Caco-2 (cell line): ENCODE measurements at regions not wholly inside any gene's neighbourhood (a gene's known extent, or its start where the extent isn't known, plus 50 kb on each side); places are given as distances from the start of the nearest gene placed in this dataset.

Source experiments
- BruUV-seq: library from RNA; stranded (reverse); fragments of 400-500 nt; replicated peaks from 2 replicates; lab custom pipeline; 2021; lab: Mats Ljungman, UMichigan
- CTCF ChIA-PET: fragments of 300-600 bp; sonication (Branson Sonifier 250); formaldehyde crosslinking; loops from one replicate; lab custom pipeline; 2022; ENCODE audit warnings: antibody characterized with exemption; lab: Charles Lee
- POLR2A ChIA-PET: fragments of 300-600 bp; sonication (Branson Sonifier 250); formaldehyde crosslinking; loops from one replicate; lab custom pipeline; 2022; ENCODE audit warnings: antibody characterized with exemption; lab: Charles Lee
- DNase-seq, 2 experiments: peaks; one replicate each; pipeline versions ENCODE4 v3.0.0 to v3.0.0-alpha.2; 2020 to 2022
- H3K27me3 ChIP-seq: replicated peaks from 2 replicates; pipeline ENCODE4 v1.6.0; 2011; ENCODE audit warnings: low read length; ENCODE audit not compliant: control insufficient read depth, insufficient read depth
- H3K36me3 ChIP-seq: 2 replicates; pipeline ENCODE4 v1.5.1; 2011; ENCODE audit warnings: low read length; ENCODE audit not compliant: control insufficient read depth, insufficient read depth
- H3K4me1 ChIP-seq: fragments of 250-450 bp; sonication (Bioruptor Pico); 2 replicates; pipeline ENCODE4 v1.5.1; 2020; ENCODE audit warnings: mild to moderate bottlenecking
- H3K4me3 ChIP-seq: 2 replicates; pipeline ENCODE4 v1.5.1; 2011; ENCODE audit warnings: low read depth, mild to moderate bottlenecking, control low read depth, low read length
- H3K9me3 ChIP-seq: fragments of 250-450 bp; sonication (Bioruptor Pico); 2 replicates; pipeline ENCODE4 v1.5.1; 2020; ENCODE audit warnings: mild to moderate bottlenecking, moderate library complexity
- H3K27ac Mint-ChIP-seq: one replicate; pipeline ENCODE4 v1.8.0; 2022; ENCODE audit warnings: mixed read lengths; ENCODE audit not compliant: unreplicated experiment
- H3K27me3 Mint-ChIP-seq: one replicate; pipeline ENCODE4 v1.8.0; 2022; ENCODE audit warnings: mixed read lengths; ENCODE audit not compliant: insufficient read depth, unreplicated experiment
- H3K36me3 Mint-ChIP-seq: one replicate; pipeline ENCODE4 v1.8.0; 2022; ENCODE audit warnings: mild to moderate bottlenecking, mixed read lengths; ENCODE audit not compliant: insufficient read depth, unreplicated experiment
- H3K4me1 Mint-ChIP-seq: one replicate; pipeline ENCODE4 v1.8.0; 2022; ENCODE audit warnings: low read depth, mixed read lengths; ENCODE audit not compliant: unreplicated experiment
- H3K4me3 Mint-ChIP-seq: one replicate; pipeline ENCODE4 v1.8.0; 2022; ENCODE audit warnings: mild to moderate bottlenecking, moderate library complexity, mixed read lengths; ENCODE audit not compliant: unreplicated experiment
- H3K9me3 Mint-ChIP-seq: one replicate; pipeline ENCODE4 v1.8.0; 2022; ENCODE audit warnings: mixed read lengths; ENCODE audit not compliant: unreplicated experiment
- intact Hi-C: fragments of 100-400 bp; cut with micrococcal nuclease; formaldehyde crosslinking; loops from one replicate; pipeline ENCODE4 v1.10.0; 2022; ENCODE audit not compliant: unreplicated experiment
- TF ChIP-seq, protein P1 (sequence below), 2 experiments: fragments of 200-600 bp in 1 of 2; IDR thresholded peaks; 1 replicate in 1 of 2; 2 replicates in 1 of 2; pipeline versions ENCODE4 v1.5.1 to v1.8.0; 2011 to 2022; ENCODE audit warnings: antibody characterized with exemption in 1 of 2, control low read depth in 1 of 2, inconsistent platforms in 1 of 2, low read depth in 1 of 2, low read length in 1 of 2, mild to moderate bottlenecking in 1 of 2, moderate library complexity in 1 of 2; ENCODE audit not compliant: insufficient read depth in 1 of 2, severe bottlenecking in 1 of 2, unreplicated experiment in 1 of 2

DNA sequence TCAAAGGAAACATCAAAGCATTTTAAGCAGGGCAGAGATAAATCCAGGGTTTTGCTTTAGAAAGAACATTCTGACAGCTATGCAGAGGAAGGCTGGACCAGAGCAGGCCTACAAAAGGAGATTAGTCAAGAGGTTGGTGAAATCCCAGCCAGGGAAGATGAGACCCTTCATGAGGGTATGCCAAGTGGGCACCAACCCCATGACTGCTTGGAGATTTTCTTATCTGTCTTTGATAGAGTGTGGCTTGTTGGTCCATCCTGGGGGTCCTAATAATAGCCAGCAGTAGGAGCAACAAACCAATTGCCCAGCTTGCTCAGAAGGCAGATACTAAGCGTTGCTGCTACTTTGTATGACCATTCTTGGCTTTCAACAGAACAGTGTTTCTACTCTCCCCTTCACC, 895.4 kb downstream of the EPHA4 start:
- H3K9me3 ChIP-seq: no peaks in the 10 kb centered on the region
- POLR2A ChIA-PET: no interaction called here
- intact Hi-C loops: no loop called here
- CTCF ChIA-PET: no interaction called here
- no peak overlapping the region for H3K4me3 Mint-ChIP-seq
- H3K9me3 Mint-ChIP-seq: no peaks in the 10 kb centered on the region
- BruUV-seq: no TSS peak
- TF ChIP-seq, protein P1, sequence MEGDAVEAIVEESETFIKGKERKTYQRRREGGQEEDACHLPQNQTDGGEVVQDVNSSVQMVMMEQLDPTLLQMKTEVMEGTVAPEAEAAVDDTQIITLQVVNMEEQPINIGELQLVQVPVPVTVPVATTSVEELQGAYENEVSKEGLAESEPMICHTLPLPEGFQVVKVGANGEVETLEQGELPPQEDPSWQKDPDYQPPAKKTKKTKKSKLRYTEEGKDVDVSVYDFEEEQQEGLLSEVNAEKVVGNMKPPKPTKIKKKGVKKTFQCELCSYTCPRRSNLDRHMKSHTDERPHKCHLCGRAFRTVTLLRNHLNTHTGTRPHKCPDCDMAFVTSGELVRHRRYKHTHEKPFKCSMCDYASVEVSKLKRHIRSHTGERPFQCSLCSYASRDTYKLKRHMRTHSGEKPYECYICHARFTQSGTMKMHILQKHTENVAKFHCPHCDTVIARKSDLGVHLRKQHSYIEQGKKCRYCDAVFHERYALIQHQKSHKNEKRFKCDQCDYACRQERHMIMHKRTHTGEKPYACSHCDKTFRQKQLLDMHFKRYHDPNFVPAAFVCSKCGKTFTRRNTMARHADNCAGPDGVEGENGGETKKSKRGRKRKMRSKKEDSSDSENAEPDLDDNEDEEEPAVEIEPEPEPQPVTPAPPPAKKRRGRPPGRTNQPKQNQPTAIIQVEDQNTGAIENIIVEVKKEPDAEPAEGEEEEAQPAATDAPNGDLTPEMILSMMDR (IDR thresholded peaks at IDR 0.05; ENCODE audit: insufficient read depth in 1 of 2, low read depth in 1 of 2, low read length in 1 of 2, severe bottlenecking in 1 of 2, unreplicated experiment in 1 of 2): no peak
- no peaks in the 10 kb centered on the region for H3K36me3 ChIP-seq
- H3K4me1 ChIP-seq: no peaks in the 10 kb centered on the region
- no peak overlapping the region for H3K4me3 ChIP-seq
- no peak for DNase-seq
- peaks cover 4% of the 10 kb centered on the region for H3K27me3 Mint-ChIP-seq
- peaks cover 2% of the 10 kb centered on the region; the same call in 1 of the 2 replicates for H3K27me3 ChIP-seq
- no peak overlapping the region for H3K27ac Mint-ChIP-seq
- H3K4me1 Mint-ChIP-seq: no peaks in the 10 kb centered on the region
- H3K36me3 Mint-ChIP-seq: no peaks in the 10 kb centered on the region

GRCh38 chr2:220678943-220679342, 893.2 kb downstream of the EPHA4 start:
- intact Hi-C loops: no loop called here
- TF ChIP-seq, protein P1 (IDR thresholded peaks at IDR 0.05; ENCODE audit: insufficient read depth in 1 of 2, low read depth in 1 of 2, low read length in 1 of 2, severe bottlenecking in 1 of 2, unreplicated experiment in 1 of 2): no peak
- H3K27ac Mint-ChIP-seq: no peak overlapping the region
- H3K4me3 Mint-ChIP-seq: no peak overlapping the region
- Histone ChIP-seq H3K9me3 (no peaks in the 10 kb centered on the region), H3K36me3 (no peaks in the 10 kb centered on the region), H3K4me3 (no peak overlapping the region), H3K4me1 (no peaks in the 10 kb centered on the region), H3K27me3 (peaks cover 2% of the 10 kb centered on the region; the same call in 1 of the 2 replicates)
- H3K4me1 Mint-ChIP-seq: no peaks in the 10 kb centered on the region
- no peaks in the 10 kb centered on the region for H3K36me3 Mint-ChIP-seq
- DNase-seq: no peak
- peaks cover 9% of the 10 kb centered on the region for H3K27me3 Mint-ChIP-seq
- POLR2A ChIA-PET: no interaction called here
- BruUV-seq: no TSS peak
- no peaks in the 10 kb centered on the region for H3K9me3 Mint-ChIP-seq
- CTCF ChIA-PET: no interaction called here

DNA sequence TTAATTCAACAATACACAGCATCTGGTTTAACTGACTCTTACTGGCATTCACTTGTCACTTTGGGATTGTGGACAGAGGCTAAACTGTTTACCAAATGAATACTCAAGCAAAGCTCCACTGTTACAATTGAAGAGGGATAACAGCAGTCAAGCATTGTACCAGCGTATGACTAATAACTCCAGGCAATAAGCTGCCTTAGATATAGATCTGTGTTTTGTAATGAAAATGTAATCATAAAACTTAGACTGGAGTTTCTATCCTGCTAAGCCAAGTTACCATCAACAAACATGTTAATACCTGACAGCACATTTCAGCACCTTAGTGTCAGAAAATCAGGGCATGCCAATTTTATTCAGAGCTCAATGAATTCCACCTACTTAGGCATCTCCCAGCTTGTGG, 889.5 kb downstream of the EPHA4 start:
- Histone ChIP-seq H3K27me3 (no peaks in the 10 kb centered on the region), H3K9me3 (no peaks in the 10 kb centered on the region), H3K4me3 (no peak overlapping the region), H3K36me3 (no peaks in the 10 kb centered on the region), H3K4me1 (no peaks in the 10 kb centered on the region)
- no peaks in the 10 kb centered on the region for H3K36me3 Mint-ChIP-seq
- H3K9me3 Mint-ChIP-seq: no peaks in the 10 kb centered on the region
- BruUV-seq: no TSS peak
- TF ChIP-seq, protein P1 (IDR thresholded peaks at IDR 0.05; ENCODE audit: insufficient read depth in 1 of 2, low read depth in 1 of 2, low read length in 1 of 2, severe bottlenecking in 1 of 2, unreplicated experiment in 1 of 2): no peak
- ChIA-PET CTCF (interaction anchor here (0.7 kb wide), 1 partner anchor 1034 kb away, joined by 3 read pairs; no protein-coding TSS in a partner anchor), POLR2A (no interaction called here)
- no peaks in the 10 kb centered on the region for H3K4me1 Mint-ChIP-seq
- DNase-seq: no peak
- H3K27ac Mint-ChIP-seq: no peak overlapping the region
- intact Hi-C loops: loop anchor here (10.0 kb wide), 3 partner anchors 202 to 422 kb away; no protein-coding TSS in a partner anchor
- H3K4me3 Mint-ChIP-seq: no peak overlapping the region
- H3K27me3 Mint-ChIP-seq: peaks cover 11% of the 10 kb centered on the region
